OCI-LY3 (cell line): ENCODE measurements at regions not wholly inside any gene's neighbourhood (a gene's known extent, or its start where the extent isn't known, plus 50 kb on each side); places are given as distances from the start of the nearest gene placed in this dataset.

Source experiments
- EZH2phosphoT487 ChIP-seq: fragments of 200-600 bp; shearing (Covaris generic); IDR thresholded peaks from 2 replicates; pipeline ENCODE4 v1.6.1; 2018; ENCODE audit warnings: antibody characterized with exemption, mixed run types, low read depth
- TF ChIP-seq, protein P1 (sequence below): fragments of 200-600, 300-600 bp; sonication (generic); IDR thresholded peaks from 2 replicates; pipeline ENCODE4 v1.5.1; 2014; ENCODE audit warnings: antibody characterized with exemption, low read length, low read depth

DNA sequence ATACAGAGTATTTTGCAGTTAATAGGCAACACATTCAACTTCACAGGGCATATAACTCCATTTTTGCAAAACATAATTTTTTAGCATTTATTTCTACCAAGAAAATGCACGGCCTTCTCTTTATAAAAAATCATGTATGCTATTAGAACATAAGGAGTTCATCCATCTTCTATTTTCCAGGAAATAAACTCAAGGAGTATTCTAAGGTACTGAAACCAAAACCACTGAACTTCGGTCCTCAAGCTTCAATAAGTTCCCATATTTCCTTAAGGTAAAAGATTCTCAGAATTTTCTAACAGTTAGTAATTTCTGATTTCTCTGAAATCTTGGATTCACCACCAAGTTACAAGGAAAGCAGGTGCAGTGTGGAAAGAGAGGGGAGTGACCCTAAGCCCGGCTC lies 113.3 kb upstream of the DIO2 start:
- TF ChIP-seq, protein P1, sequence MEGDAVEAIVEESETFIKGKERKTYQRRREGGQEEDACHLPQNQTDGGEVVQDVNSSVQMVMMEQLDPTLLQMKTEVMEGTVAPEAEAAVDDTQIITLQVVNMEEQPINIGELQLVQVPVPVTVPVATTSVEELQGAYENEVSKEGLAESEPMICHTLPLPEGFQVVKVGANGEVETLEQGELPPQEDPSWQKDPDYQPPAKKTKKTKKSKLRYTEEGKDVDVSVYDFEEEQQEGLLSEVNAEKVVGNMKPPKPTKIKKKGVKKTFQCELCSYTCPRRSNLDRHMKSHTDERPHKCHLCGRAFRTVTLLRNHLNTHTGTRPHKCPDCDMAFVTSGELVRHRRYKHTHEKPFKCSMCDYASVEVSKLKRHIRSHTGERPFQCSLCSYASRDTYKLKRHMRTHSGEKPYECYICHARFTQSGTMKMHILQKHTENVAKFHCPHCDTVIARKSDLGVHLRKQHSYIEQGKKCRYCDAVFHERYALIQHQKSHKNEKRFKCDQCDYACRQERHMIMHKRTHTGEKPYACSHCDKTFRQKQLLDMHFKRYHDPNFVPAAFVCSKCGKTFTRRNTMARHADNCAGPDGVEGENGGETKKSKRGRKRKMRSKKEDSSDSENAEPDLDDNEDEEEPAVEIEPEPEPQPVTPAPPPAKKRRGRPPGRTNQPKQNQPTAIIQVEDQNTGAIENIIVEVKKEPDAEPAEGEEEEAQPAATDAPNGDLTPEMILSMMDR, result no peak
- no peak for TF ChIP-seq EZH2phosphoT487
